HS-5 (cell line): ENCODE measurements at regions not wholly inside any gene's neighbourhood (a gene's known extent, or its start where the extent isn't known, plus 50 kb on each side); places are given as distances from the start of the nearest gene placed in this dataset.

Experiments
- DNase-seq: peaks from one replicate; pipeline ENCODE4 v3.0.0-alpha.2; 2012; ENCODE audit warnings: low read depth

DNA sequence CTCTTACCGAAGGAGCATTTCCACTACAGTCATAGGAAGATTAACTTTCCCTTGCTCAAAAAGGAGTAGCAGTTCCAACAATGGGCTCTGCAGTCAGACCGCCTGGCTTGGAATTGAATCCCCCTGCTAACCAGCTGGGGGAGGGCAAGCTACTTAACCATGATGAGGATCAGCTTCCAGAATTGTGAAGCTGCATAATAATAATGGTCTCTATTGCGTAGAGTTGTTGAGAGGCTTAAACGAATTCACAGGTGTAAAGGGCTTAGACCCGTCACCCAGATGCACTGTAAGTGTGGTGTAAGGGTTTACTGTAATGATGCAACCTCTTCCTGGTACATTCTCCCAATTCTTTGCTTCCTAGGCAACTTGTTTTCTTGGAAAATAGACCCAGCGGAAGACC is 185.2 kb upstream of the RGMA start:
- no peak for DNase-seq

GRCh38 chr15:93271871-93272270 is 182.9 kb upstream of the RGMA start:
- no peak for DNase-seq

DNA sequence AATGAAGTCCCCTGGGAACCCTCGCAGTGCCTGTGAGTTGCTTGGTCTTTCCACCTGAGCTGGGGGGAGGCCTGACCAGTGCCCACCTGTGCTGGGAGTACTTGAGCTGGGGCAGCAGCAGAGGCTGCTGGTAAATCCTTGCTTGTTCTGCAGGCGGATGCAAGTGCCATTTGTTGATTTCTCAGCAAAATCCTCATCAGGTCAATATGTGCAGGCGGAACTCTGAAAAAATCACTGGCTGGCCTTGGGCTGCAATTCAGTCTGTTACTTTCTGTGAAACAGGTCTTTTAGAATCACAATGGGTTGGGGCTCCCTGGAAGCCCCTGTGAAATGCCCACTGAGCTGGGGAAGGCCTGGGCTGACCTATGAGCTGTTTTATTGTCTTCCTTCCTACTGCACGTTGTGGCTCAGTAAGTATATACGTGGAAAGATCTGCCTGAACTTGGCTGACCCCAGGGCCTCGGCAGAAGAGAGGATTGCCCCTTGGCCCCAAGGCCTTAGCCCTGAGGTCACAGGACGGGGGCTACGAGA is 182.0 kb upstream of the RGMA start:
- DNase-seq: no peak

DNA sequence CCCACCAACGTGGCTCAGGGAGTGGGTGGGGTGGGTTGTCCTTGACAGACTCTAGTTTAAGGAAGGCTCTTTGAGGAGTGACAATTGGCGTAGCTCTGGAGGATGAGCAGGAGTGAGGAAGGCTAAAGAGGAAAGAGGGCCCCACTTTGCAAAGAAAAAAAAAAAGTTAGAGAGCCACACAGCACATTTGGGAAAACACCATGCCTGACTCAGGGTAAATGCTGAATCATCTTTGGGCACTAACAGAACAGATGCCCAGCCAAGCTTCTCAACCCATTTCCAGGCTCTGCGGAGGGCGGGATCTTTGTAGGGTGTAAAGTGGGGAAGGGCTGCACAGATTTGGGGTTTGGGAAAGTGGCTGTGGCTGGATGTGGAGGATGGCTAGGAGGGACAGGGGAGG is 179.1 kb upstream of the RGMA start:
- no peak for DNase-seq

GRCh38 chr15:93266291-93266690 is 177.3 kb upstream of the RGMA start:
- no peak for DNase-seq

GRCh38 chr15:93265111-93265556 is 176.1 kb upstream of the RGMA start:
- no peak for DNase-seq

DNA sequence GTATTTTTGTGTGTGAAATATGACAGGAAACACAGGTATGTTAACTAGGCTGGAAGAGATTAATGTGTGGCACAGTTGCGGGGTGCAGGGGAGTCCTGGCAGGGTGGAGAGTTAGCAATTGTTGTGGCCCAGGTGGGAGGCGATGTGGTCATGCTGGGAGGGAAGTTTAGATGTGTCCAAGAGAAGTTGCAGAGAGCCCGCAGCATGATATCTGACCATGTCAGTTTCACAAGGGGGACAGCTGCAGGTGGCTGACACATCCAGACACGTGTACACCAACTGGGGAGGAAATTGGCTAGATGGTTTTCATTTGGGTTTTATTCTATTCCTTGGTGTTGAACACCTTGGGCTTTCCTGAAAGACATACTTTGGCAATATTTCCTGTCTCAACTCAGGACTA is 172.8 kb upstream of the RGMA start:
- DNase-seq: no peak

- DNase-seq: no peak
Measured at GRCh38 chr15:93257920-93258319, 168.9 kb upstream of the RGMA start.

DNA sequence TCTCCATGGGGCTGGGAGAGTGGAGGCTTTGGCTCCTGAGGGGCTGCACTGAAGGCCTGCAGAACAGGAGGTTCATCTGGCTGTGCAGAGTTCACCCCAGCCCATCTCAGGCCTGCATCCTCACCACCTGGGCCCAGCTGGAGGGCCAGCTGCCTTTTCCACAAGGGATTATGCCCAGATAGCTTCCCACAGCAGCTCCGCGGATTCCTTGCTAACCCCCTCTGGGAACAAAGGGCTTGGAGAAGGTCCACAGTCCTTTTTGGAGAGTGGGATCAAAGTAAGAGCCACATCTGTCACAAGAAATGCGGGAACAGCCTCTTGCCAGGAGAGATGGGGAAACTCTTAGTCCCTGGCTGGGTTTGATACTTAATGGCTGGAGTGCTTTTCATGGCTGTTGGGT is 164.7 kb upstream of the RGMA start:
- DNase-seq: no peak

DNA sequence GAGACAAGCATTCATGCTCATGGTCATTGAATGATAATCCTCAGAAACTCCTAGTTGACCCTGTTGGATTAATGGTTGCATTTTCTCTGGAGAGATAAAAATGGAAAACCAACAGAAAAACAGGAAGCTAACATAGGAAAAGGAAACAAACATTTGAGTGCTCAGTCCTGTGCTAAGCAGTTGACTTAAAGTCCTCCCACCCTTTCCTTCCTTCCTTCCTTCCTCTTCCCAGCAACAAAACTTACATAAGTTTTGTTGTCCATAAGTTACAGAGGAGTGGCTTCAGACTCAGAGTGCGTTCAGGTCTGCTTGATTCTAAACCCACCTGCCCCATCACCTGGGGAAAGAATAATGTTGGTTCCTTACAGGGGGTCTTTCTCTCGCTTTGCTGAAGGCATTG is 163.8 kb upstream of the RGMA start:
- no peak for DNase-seq

DNA sequence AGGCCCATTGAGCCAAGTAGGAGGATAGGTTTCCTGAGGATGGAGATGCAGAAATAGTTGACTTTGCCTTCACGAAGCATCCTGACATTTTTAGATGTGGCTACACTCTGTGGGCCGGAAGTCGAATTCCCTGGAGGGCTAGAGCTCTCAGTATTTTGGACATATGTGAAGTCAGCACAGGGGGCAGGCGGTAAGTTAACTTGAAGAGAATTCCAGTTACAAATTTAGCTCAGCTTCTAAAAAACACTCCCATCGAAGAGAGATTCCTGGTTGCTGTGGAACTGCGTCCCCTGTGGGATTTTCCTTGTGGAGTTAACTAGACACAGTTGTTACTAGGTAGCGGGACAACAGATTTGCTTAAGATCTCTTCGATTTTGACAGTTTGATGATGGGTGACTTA is 161.9 kb upstream of the RGMA start:
- no peak for DNase-seq

GRCh38 chr15:93250209-93250608 is 161.2 kb upstream of the RGMA start:
- no peak for DNase-seq

DNA sequence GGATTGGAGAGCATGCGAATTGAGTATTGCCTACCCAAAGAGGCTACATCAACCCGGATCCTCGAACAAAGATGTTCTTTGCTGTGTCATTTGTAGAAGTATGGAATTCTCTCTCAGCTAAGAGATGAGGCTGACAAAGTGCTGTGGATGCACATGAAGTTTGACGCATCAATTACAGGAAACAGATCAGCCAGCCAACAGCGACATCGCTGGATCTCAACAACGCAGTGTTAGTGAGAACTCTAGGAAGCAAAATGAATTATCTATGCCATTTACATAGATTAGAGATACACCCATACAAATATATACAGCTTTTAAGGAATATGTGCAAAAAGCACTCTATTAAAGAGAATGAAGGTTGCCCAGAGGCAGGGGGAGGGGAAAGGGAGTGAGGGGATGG is 160.6 kb upstream of the RGMA start:
- no peak for DNase-seq

DNA sequence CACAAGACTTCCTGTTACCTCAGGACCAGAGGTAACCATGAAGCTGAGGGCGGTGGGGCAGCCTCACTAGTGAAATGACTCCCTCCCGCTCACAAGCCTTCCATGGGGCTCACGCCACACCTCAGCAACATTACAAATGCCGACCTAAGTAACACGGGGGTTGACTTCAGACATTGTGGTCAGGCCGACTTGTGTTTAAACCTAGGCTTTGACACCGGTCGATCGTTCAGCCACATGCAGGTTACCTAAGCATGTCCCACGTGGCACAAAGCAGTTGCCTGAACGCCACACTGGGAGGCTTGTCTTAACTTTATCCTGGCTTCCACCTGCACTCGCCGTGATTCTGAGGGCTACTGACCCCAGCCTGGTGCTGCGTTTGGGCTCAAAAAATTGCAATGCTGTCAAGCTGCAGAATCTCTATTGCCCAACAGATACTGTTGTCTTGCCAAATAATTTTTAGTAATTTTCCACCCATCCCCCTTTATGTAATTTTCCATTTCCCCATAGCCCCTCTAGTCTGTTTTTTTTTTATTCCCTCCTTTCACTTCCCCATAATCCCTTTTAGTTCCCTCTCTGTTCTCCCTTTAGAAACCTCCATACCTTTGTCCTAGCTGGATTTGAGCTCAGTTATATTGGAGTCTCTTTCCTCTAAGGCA is 158.6 kb upstream of the RGMA start:
- DNase-seq: no peak

GRCh38 chr15:93246266-93247242 is 157.5 kb upstream of the RGMA start:
- DNase-seq: no peak

GRCh38 chr15:93245661-93246042 is 156.6 kb upstream of the RGMA start:
- no peak for DNase-seq

- DNase-seq: no peak
Measured at GRCh38 chr15:93244696-93245660, 156.0 kb upstream of the RGMA start.

- no peak for DNase-seq
Measured at GRCh38 chr15:93243573-93243972, 154.6 kb upstream of the RGMA start.

DNA sequence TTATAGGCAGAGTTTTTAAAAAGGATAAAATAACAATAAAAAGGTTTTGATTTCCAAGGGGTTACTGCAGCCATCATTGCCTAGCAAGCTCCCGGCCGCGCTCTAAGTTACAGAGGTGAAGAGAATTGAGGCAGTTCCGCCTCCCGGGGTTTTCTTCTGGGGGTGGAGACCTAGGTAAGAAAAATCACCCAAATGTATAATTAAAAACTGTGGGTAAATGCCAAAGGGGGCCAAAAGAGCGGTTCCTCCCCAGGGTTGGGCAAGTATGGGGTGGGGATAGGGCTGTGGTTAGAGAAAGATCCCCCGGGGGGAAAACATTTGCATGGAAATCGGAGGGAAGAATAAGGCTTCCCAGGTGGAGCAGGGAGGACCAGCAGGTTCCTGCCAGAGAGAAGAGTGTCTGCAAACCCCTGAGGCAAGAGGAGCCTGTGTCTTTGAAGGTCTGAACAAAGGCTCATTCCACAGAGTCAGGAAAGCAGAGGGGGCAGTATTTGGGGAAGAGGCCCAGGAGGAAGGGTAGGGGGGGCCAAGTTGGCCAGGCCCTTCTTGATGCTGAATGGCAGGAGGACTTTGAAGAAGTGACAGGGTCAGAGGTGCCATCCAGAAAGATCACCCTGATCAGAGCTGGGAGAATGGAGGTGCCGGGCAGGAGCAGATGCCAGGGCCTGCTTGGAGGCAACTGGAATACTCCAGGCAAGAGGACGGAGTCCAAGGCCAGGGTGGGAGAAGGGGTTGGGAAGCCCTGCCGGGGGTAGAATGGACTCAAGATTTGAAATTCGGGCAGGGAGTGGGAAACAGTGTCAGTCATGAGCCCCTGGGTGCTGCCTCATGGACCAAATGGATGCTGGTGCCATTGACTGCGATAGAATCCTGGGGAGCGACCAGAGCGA is 152.9 kb upstream of the RGMA start:
- DNase-seq: no peak

DNA sequence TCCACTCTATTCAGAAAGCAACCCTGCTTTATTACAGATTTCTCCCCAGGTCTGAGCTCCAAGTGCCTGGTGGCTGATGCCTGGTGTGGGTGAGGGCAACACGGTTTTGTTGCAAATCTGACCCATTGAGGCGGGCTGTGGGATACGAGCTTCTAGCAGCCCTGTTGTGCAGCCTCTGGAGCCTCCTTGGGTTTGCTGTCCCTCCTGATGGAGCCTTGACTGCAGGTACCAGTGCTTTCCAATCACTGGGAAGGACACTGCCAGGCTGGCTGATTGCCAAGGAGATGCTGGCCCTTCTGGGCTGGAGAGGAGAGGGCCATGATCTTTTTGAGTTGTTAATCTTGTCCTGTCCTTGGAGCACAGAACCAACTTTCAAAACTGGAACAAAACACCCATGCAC is 151.0 kb upstream of the RGMA start:
- DNase-seq: no peak

- no peak for DNase-seq
Measured at GRCh38 chr15:93239591-93239990, 150.6 kb upstream of the RGMA start.
